ENCODE measurements at regions not wholly inside any gene's neighbourhood (a gene's known extent, or its start where the extent isn't known, plus 50 kb on each side); places are given as distances from the start of the nearest gene placed in this dataset.

DNA sequence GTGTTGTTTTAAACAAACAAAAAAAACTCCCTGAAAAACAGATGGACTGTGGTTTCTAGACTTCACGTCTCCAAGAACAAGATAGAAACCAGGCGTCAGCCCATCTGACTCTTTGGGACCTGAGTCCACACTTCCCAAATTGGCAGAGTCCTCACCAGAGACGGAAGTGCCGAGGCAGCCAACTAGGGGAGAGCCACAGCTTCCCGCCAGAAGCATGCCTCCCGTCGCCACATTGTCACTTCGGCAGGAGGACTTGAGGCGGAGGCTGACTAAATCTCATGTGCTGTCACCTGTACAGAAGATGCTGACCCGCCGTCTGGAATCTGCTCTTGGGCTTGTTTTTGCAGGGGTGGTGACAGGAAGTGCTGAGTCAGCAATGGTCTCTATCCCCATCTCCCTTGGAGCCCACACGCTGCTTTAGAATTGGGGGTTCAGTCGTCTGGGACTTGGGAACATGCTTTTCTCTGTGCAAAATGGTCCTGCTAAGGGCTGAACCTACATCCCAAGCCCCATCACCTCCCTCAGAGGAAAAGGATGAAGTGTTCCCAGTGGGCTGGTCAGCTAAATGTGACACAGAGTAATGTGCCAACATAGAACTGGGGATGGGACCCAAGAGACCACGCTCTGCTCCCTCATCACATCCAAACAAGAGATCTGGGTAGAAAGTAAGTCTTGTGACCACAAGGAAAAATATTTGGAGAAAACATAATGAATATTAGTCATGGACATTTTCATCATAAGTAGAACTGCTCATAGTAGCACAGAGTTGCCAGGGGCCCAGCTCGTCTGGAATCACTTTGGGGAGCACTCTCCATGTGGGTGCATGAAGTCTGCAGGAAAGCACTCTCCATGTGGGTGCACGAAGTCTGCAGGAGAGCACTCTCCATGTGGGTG lies 152.9 kb downstream of the SNX19 start (continued):
- TF ChIP-seq, protein P1, sequence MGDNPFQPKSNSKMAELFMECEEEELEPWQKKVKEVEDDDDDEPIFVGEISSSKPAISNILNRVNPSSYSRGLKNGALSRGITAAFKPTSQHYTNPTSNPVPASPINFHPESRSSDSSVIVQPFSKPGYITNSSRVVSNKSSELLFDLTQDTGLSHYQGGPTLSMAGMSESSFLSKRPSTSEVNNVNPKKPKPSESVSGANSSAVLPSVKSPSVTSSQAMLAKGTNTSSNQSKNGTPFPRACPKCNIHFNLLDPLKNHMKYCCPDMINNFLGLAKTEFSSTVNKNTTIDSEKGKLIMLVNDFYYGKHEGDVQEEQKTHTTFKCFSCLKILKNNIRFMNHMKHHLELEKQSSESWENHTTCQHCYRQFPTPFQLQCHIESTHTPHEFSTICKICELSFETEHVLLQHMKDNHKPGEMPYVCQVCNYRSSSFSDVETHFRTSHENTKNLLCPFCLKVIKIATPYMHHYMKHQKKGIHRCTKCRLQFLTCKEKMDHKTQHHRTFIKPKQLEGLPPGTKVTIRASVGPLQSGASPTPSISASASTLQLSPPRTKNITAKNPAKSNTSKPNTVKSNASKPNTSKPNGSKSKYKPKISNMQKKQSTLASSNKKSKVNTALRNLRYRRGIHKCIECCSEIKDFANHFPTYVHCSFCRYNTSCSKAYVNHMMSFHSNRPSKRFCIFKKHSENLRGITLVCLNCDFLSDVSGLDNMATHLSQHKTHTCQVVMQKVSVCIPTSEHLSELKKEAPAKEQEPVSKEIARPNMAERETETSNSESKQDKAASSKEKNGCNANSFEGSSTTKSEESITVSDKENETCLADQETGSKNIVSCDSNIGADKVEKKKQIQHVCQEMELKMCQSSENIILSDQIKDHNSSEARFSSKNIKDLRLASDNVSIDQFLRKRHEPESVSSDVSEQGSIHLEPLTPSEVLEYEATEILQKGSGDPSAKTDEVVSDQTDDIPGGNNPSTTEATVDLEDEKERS (tag by site-specific recombination; IDR thresholded peaks at IDR 0.05), result no peak
- TF ChIP-seq YY2 (tag by site-specific recombination; IDR thresholded peaks at IDR 0.05), result no peak
- no peak for TF ChIP-seq ZNF48 (tag by site-specific recombination; IDR thresholded peaks at IDR 0.05)
- TF ChIP-seq, protein P2, sequence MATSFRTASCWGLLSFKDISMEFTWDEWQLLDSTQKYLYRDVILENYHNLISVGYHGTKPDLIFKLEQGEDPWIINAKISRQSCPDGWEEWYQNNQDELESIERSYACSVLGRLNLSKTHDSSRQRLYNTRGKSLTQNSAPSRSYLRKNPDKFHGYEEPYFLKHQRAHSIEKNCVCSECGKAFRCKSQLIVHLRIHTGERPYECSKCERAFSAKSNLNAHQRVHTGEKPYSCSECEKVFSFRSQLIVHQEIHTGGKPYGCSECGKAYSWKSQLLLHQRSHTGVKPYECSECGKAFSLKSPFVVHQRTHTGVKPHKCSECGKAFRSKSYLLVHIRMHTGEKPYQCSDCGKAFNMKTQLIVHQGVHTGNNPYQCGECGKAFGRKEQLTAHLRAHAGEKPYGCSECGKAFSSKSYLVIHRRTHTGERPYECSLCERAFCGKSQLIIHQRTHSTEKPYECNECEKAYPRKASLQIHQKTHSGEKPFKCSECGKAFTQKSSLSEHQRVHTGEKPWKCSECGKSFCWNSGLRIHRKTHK (tag by site-specific recombination; IDR thresholded peaks at IDR 0.05), result no peak
- TF ChIP-seq ZNF19 (tag by site-specific recombination; IDR thresholded peaks at IDR 0.05; ENCODE audit: low read depth), result no peak
- TF ChIP-seq ZFP3 (tag by site-specific recombination; IDR thresholded peaks at IDR 0.05; ENCODE audit: low read depth), result no peak

DNA sequence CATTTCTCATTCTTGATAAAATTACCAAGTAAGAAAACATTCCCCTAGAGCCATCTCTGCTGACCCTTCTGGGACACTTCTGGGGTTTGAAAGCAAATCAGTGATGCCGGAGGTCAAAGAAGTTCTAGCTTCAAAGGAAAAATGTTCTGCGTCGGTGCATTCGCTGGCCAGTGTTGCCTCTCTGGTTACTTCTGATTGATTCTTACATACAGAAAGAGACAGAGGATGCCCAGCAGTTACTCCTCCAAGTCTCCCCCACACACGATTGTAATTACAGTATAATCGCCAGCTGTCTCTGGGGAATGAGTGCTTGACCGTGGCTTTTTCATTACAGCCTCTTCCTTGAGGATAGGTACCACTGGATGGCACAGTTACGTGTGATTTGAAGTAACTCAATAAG lies 150.9 kb downstream of the SNX19 start:
- Histone ChIP-seq H3K27ac (ENCODE audit: extremely low read depth, low read depth, low read length) (no peak overlapping the region), H3K9me3 (ENCODE audit: control insufficient read depth, insufficient read depth, low read depth, low read length) (no peaks in the 10 kb centered on the region), H3K4me3 (ENCODE audit: low read depth, low read length) (no peak overlapping the region), H3K4me1 (ENCODE audit: control insufficient read depth, insufficient read depth, low read length) (no peaks in the 10 kb centered on the region), H3K36me3 (ENCODE audit: control insufficient read depth in 2 of 2, insufficient read depth in 1 of 2, low read length in 2 of 2) (no peaks in the 10 kb centered on the region)
- TF ChIP-seq ZNF629 (tag by site-specific recombination; IDR thresholded peaks at IDR 0.05), result no peak
- no peak for TF ChIP-seq GLI2 (tag by site-specific recombination; IDR thresholded peaks at IDR 0.05; ENCODE audit: borderline replicate concordance, low read depth)
- TF ChIP-seq PRDM1 (tag by site-specific recombination; IDR thresholded peaks at IDR 0.05), result no peak
- TF ChIP-seq, protein P3, sequence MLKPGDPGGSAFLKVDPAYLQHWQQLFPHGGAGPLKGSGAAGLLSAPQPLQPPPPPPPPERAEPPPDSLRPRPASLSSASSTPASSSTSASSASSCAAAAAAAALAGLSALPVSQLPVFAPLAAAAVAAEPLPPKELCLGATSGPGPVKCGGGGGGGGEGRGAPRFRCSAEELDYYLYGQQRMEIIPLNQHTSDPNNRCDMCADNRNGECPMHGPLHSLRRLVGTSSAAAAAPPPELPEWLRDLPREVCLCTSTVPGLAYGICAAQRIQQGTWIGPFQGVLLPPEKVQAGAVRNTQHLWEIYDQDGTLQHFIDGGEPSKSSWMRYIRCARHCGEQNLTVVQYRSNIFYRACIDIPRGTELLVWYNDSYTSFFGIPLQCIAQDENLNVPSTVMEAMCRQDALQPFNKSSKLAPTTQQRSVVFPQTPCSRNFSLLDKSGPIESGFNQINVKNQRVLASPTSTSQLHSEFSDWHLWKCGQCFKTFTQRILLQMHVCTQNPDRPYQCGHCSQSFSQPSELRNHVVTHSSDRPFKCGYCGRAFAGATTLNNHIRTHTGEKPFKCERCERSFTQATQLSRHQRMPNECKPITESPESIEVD (tag by site-specific recombination; IDR thresholded peaks at IDR 0.05), result no peak
- no peak for TF ChIP-seq ZNF169 (tag by site-specific recombination; IDR thresholded peaks at IDR 0.05)
- TF ChIP-seq ZNF404 (tag by site-specific recombination; IDR thresholded peaks at IDR 0.05), result no peak
- no peak for TF ChIP-seq ZNF433 (tag by site-specific recombination; IDR thresholded peaks at IDR 0.05; ENCODE audit: low read depth)
- TF ChIP-seq ZNF600 (tag by site-specific recombination; IDR thresholded peaks at IDR 0.05), result no peak
- no peak for TF ChIP-seq ZSCAN4 (tag by site-specific recombination; IDR thresholded peaks at IDR 0.05)
- no peak for TF ChIP-seq SCRT2 (tag by site-specific recombination; IDR thresholded peaks at IDR 0.05)
- TF ChIP-seq ZNF837 (tag by site-specific recombination; IDR thresholded peaks at IDR 0.05), result no peak
- TF ChIP-seq ZFP37 (tag by site-specific recombination; IDR thresholded peaks at IDR 0.05), result no peak
- no peak for TF ChIP-seq ZNF302 (tag by site-specific recombination; IDR thresholded peaks at IDR 0.05; ENCODE audit: low read depth)
- no peak for TF ChIP-seq ZBTB8A (tag by site-specific recombination; IDR thresholded peaks at IDR 0.05)
- TF ChIP-seq, protein P4, sequence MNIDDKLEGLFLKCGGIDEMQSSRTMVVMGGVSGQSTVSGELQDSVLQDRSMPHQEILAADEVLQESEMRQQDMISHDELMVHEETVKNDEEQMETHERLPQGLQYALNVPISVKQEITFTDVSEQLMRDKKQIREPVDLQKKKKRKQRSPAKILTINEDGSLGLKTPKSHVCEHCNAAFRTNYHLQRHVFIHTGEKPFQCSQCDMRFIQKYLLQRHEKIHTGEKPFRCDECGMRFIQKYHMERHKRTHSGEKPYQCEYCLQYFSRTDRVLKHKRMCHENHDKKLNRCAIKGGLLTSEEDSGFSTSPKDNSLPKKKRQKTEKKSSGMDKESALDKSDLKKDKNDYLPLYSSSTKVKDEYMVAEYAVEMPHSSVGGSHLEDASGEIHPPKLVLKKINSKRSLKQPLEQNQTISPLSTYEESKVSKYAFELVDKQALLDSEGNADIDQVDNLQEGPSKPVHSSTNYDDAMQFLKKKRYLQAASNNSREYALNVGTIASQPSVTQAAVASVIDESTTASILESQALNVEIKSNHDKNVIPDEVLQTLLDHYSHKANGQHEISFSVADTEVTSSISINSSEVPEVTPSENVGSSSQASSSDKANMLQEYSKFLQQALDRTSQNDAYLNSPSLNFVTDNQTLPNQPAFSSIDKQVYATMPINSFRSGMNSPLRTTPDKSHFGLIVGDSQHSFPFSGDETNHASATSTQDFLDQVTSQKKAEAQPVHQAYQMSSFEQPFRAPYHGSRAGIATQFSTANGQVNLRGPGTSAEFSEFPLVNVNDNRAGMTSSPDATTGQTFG (tag by site-specific recombination; IDR thresholded peaks at IDR 0.05; ENCODE audit: borderline replicate concordance), result no peak
- no peak for TF ChIP-seq SALL2 (tag by site-specific recombination; IDR thresholded peaks at IDR 0.05; ENCODE audit: borderline replicate concordance)
- TF ChIP-seq ZNF248 (tag by site-specific recombination; IDR thresholded peaks at IDR 0.05), result no peak
- CTCF ChIA-PET, result interaction anchor here (0.6 kb wide), 1 partner anchor 923 kb away, joined by 3 read pairs; no protein-coding TSS in a partner anchor
- POLR2A ChIA-PET, result no interaction called here
